ENCODE measurements at regions not wholly inside any gene's neighbourhood (a gene's known extent, or its start where the extent isn't known, plus 50 kb on each side); places are given as distances from the start of the nearest gene placed in this dataset.

DNA sequence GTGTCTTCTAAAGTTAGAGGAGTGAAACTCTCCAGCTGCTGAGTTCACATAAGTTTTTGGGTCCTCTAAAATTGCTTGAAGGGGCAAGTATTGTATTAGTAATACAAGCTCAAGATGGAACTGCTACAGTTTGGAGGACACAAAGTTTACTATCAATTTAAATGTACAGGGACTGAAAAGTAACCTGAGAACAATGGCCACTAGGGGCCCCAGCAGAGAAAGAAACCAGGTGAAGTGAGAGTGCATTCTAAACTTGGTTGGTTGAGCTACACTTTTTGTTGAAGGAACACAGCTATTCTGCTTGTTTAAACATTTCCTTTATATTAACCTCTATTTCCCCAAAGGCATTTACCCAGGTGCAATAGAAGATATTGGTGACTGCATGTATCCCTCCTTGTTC lies 755.5 kb downstream of the GBE1 start:
- DNase-seq (ENCODE audit: low read depth): no peak
- TF ChIP-seq, protein P1, sequence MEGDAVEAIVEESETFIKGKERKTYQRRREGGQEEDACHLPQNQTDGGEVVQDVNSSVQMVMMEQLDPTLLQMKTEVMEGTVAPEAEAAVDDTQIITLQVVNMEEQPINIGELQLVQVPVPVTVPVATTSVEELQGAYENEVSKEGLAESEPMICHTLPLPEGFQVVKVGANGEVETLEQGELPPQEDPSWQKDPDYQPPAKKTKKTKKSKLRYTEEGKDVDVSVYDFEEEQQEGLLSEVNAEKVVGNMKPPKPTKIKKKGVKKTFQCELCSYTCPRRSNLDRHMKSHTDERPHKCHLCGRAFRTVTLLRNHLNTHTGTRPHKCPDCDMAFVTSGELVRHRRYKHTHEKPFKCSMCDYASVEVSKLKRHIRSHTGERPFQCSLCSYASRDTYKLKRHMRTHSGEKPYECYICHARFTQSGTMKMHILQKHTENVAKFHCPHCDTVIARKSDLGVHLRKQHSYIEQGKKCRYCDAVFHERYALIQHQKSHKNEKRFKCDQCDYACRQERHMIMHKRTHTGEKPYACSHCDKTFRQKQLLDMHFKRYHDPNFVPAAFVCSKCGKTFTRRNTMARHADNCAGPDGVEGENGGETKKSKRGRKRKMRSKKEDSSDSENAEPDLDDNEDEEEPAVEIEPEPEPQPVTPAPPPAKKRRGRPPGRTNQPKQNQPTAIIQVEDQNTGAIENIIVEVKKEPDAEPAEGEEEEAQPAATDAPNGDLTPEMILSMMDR (IDR thresholded peaks at IDR 0.05; ENCODE audit: insufficient read depth, low read length, poor library complexity, severe bottlenecking): no peak

GRCh38 chr3:81003817-81004216 lies 757.6 kb downstream of the GBE1 start:
- TF ChIP-seq, protein P1 (IDR thresholded peaks at IDR 0.05; ENCODE audit: insufficient read depth, low read length, poor library complexity, severe bottlenecking): no peak
- no peaks in the 10 kb centered on the region for H3K36me3 ChIP-seq (ENCODE audit: control insufficient read depth, insufficient read depth, low read length)
- no peak for DNase-seq (ENCODE audit: low read depth)
- H3K4me3 ChIP-seq (ENCODE audit: low read depth, low read length): no peak overlapping the region
- H3K27me3 ChIP-seq (ENCODE audit: control insufficient read depth, insufficient read depth, low read length): no peaks in the 10 kb centered on the region

More for the DNA sequence above, 755.5 kb downstream of the GBE1 start:
- H3K4me3 ChIP-seq (ENCODE audit: low read depth, low read length): no peak overlapping the region
- H3K27me3 ChIP-seq (ENCODE audit: control insufficient read depth, insufficient read depth, low read length): no peaks in the 10 kb centered on the region
- H3K36me3 ChIP-seq (ENCODE audit: control insufficient read depth, insufficient read depth, low read length): no peaks in the 10 kb centered on the region

DNA sequence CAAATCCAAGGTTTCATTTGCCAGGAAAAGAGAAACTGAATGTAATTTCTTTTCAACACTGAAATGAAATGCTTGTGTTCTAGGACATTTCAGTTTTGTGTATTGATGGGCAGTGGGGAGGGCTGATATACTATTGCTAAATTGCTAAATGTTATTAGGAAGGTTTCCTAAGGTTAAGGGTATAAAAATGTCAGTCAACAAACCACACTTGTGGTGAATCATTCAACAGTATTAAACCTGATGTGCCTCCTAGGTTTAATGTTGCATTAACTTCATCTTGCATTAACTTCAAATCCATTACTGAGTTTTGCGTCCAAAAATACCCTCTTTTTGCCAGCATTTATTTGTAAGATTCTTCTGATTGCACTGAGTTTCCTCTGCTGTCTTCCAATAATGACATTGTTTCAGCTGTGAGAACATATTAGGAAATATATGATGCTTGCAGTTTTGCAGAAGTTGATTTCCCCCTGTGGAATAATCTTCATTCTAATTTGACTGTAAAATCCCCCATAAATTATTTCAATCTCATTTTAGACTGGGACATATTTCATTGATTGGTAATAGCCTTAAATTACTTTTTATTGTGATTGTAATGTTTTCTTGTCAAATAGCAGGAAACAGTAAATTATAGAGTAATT lies 758.3 kb downstream of the GBE1 start:
- Histone ChIP-seq H3K4me3 (ENCODE audit: low read depth, low read length) (no peak overlapping the region), H3K27me3 (ENCODE audit: control insufficient read depth, insufficient read depth, low read length) (no peaks in the 10 kb centered on the region), H3K36me3 (ENCODE audit: control insufficient read depth, insufficient read depth, low read length) (no peaks in the 10 kb centered on the region)
- TF ChIP-seq, protein P1 (IDR thresholded peaks at IDR 0.05; ENCODE audit: insufficient read depth, low read length, poor library complexity, severe bottlenecking): no peak
- no peak for DNase-seq (ENCODE audit: low read depth)

- no peaks in the 10 kb centered on the region for H3K27me3 ChIP-seq (ENCODE audit: control insufficient read depth, insufficient read depth, low read length)
- H3K4me3 ChIP-seq (ENCODE audit: low read depth, low read length): no peak overlapping the region
- no peak for DNase-seq (ENCODE audit: low read depth)
- H3K36me3 ChIP-seq (ENCODE audit: control insufficient read depth, insufficient read depth, low read length): no peaks in the 10 kb centered on the region
- TF ChIP-seq, protein P1 (IDR thresholded peaks at IDR 0.05; ENCODE audit: insufficient read depth, low read length, poor library complexity, severe bottlenecking): no peak
Measured at GRCh38 chr3:80999481-80999880, 762.0 kb downstream of the GBE1 start.

GRCh38 chr3:80998022-80998421 lies 763.4 kb downstream of the GBE1 start:
- DNase-seq (ENCODE audit: low read depth): no peak
- Histone ChIP-seq H3K4me3 (ENCODE audit: low read depth, low read length) (no peak overlapping the region), H3K27me3 (ENCODE audit: control insufficient read depth, insufficient read depth, low read length) (no peaks in the 10 kb centered on the region), H3K36me3 (ENCODE audit: control insufficient read depth, insufficient read depth, low read length) (no peaks in the 10 kb centered on the region)
- TF ChIP-seq, protein P1 (IDR thresholded peaks at IDR 0.05; ENCODE audit: insufficient read depth, low read length, poor library complexity, severe bottlenecking): no peak

DNA sequence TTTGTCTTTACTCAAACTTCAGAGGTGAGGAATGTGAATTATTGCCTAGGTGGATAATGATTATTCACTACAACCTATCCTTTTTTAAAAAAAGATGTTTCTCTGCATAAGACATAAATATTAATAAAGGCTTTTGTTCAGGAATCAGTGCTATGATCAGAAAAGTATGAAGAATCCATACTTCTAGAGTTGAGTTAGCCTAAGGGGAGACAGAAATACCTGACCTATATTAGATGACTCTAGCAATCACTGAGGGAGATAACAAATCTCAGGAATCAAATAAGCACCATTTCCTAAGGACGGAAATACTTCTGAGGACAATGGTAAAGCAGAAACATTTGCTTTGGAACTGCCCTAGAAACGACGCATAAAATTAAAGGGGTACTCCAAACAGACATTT lies 763.8 kb downstream of the GBE1 start:
- Histone ChIP-seq H3K27me3 (ENCODE audit: control insufficient read depth, insufficient read depth, low read length) (no peaks in the 10 kb centered on the region), H3K36me3 (ENCODE audit: control insufficient read depth, insufficient read depth, low read length) (no peaks in the 10 kb centered on the region), H3K4me3 (ENCODE audit: low read depth, low read length) (no peak overlapping the region)
- TF ChIP-seq, protein P1 (IDR thresholded peaks at IDR 0.05; ENCODE audit: insufficient read depth, low read length, poor library complexity, severe bottlenecking): no peak
- DNase-seq (ENCODE audit: low read depth): no peak

All from kidney epithelial cell (primary cell).